CD8-positive, alpha-beta memory T cell (primary cell): ENCODE measurements at regions not wholly inside any gene's neighbourhood (a gene's known extent, or its start where the extent isn't known, plus 50 kb on each side); places are given as distances from the start of the nearest gene placed in this dataset.
"Not testable (repeated sequence)": the region's sequence is repeated elsewhere in the genome, so short reads cannot be mapped to it uniquely, and the experiment has no call there.

Experiments used
- CTCF ChIA-PET: fragments of 350-600 bp; sonication (Branson Sonifier 250); formaldehyde crosslinking; loops from one replicate; lab custom pipeline; 2021; ENCODE audit warnings: antibody characterized with exemption; lab: Charles Lee
- POLR2A ChIA-PET: fragments of 350-600 bp; sonication (Branson Sonifier 250); formaldehyde crosslinking; loops from one replicate; lab custom pipeline; 2021; ENCODE audit warnings: antibody characterized with exemption; lab: Charles Lee
- DNase-seq, 5 donors: peaks; one replicate each; pipeline versions ENCODE4 v3.0.0 to v3.0.0-alpha.2; 2020 to 2022; ENCODE audit warnings: mixed read lengths in 1 of 5
- H3K27ac ChIP-seq: one replicate; pipeline ENCODE4 v1.7.0; 2013; ENCODE audit warnings: low read depth, mild to moderate bottlenecking, low read length, moderate library complexity
- H3K27me3 ChIP-seq: 2 replicates; pipeline ENCODE4 v1.7.0; 2013; ENCODE audit warnings: low read length, mild to moderate bottlenecking; ENCODE audit not compliant: insufficient read depth, poor library complexity, severe bottlenecking
- H3K36me3 ChIP-seq: 2 replicates; pipeline ENCODE4 v1.7.0; 2013; ENCODE audit warnings: mild to moderate bottlenecking, low read length, moderate library complexity; ENCODE audit not compliant: insufficient read depth
- H3K4me1 ChIP-seq: 2 replicates; pipeline ENCODE4 v1.7.0; 2013; ENCODE audit warnings: mild to moderate bottlenecking, low read length, moderate library complexity; ENCODE audit not compliant: insufficient read depth
- H3K4me3 ChIP-seq: 2 replicates; pipeline ENCODE4 v1.7.0; 2013; ENCODE audit warnings: mild to moderate bottlenecking, low read length
- H3K9me3 ChIP-seq: 2 replicates; pipeline ENCODE4 v1.7.0; 2013; ENCODE audit warnings: mild to moderate bottlenecking, low read length
- H3K27ac Mint-ChIP-seq, 8 donors: one replicate each; pipeline ENCODE4 v1.8.0; 2020 to 2021; ENCODE audit warnings: mixed read lengths in 8 of 8, mild to moderate bottlenecking in 6 of 8, inconsistent platforms in 3 of 8, moderate library complexity in 3 of 8
- H3K27me3 Mint-ChIP-seq, 2 donors: one replicate each; pipeline ENCODE4 v1.8.0; 2020 to 2021; ENCODE audit warnings: mixed read lengths in 2 of 2, mild to moderate bottlenecking in 1 of 2, moderate library complexity in 1 of 2
- H3K36me3 Mint-ChIP-seq, 3 donors: one replicate each; pipeline ENCODE4 v1.8.0; 2020 to 2021; ENCODE audit warnings: mixed read lengths in 3 of 3, inconsistent platforms in 1 of 3, mild to moderate bottlenecking in 1 of 3
- H3K4me1 Mint-ChIP-seq, 3 donors: one replicate each; pipeline ENCODE4 v1.8.0; 2020 to 2021; ENCODE audit warnings: mixed read lengths in 3 of 3, inconsistent platforms in 1 of 3, mild to moderate bottlenecking in 1 of 3
- H3K4me3 Mint-ChIP-seq, 7 donors: one replicate each; pipeline ENCODE4 v1.8.0; 2020 to 2021; ENCODE audit warnings: mixed read lengths in 7 of 7, mild to moderate bottlenecking in 6 of 7, moderate library complexity in 4 of 7, inconsistent platforms in 2 of 7
- H3K9me3 Mint-ChIP-seq, 5 donors: one replicate each; pipeline ENCODE4 v1.8.0; 2020 to 2022; ENCODE audit warnings: mixed read lengths in 5 of 5, mild to moderate bottlenecking in 3 of 5, moderate library complexity in 2 of 5, inconsistent platforms in 1 of 5

GRCh38 chr2:12556762-12557161 lies 160.0 kb upstream of the TRIB2 start:
- no peaks in the 10 kb centered on the region for H3K9me3 Mint-ChIP-seq
- H3K27ac ChIP-seq, result no peak overlapping the region
- H3K4me3 Mint-ChIP-seq, result peak overlapping the region in 4 of 7 donors; percentile 3 to 59 (median 38)
- peaks cover 0 to 3% (median 0%) of the 10 kb centered on the region in 3 donors for H3K36me3 Mint-ChIP-seq
- no peaks in the 10 kb centered on the region for H3K9me3 ChIP-seq
- CTCF ChIA-PET, result interaction anchor here (0.6 to 2.1 kb wide), 4 partner anchors 9 to 161 kb away, joined by 3 to 5 read pairs (median 4); partner anchors contain the start of gene TRIB2
- no peaks in the 10 kb centered on the region for H3K36me3 ChIP-seq
- H3K4me1 Mint-ChIP-seq, result peaks cover 30 to 41% (median 35%) of the 10 kb centered on the region in 3 donors
- H3K27me3 Mint-ChIP-seq, result peaks cover 0 to 3% of the 10 kb centered on the region in 2 donors
- H3K4me3 ChIP-seq, result no peak overlapping the region
- peaks cover 28% of the 10 kb centered on the region for H3K4me1 ChIP-seq
- POLR2A ChIA-PET, result no interaction called here
- no peak for DNase-seq
- no peaks in the 10 kb centered on the region for H3K27me3 ChIP-seq
- H3K27ac Mint-ChIP-seq, result peak overlapping the region in 5 of 8 donors; percentile 13 to 85 (median 44)

GRCh38 chr2:12557688-12558087 lies 159.0 kb upstream of the TRIB2 start:
- H3K4me3 Mint-ChIP-seq, result no peak overlapping the region
- H3K4me1 ChIP-seq, result peaks cover 28% of the 10 kb centered on the region
- no peak for DNase-seq
- H3K4me1 Mint-ChIP-seq, result peaks cover 32 to 47% (median 41%) of the 10 kb centered on the region in 3 donors
- H3K27me3 Mint-ChIP-seq, result peaks cover 0 to 3% of the 10 kb centered on the region in 2 donors
- CTCF ChIA-PET, result interaction anchor here (1.3 kb wide), 1 partner anchor 10 kb away, joined by 4 read pairs; no protein-coding TSS in a partner anchor
- H3K36me3 ChIP-seq, result no peaks in the 10 kb centered on the region
- H3K27ac Mint-ChIP-seq, result no peak overlapping the region
- no peaks in the 10 kb centered on the region for H3K27me3 ChIP-seq
- H3K9me3 ChIP-seq, result no peaks in the 10 kb centered on the region
- H3K36me3 Mint-ChIP-seq, result no peaks in the 10 kb centered on the region
- no peak overlapping the region for H3K4me3 ChIP-seq
- H3K9me3 Mint-ChIP-seq, result no peaks in the 10 kb centered on the region
- H3K27ac ChIP-seq, result no peak overlapping the region
- POLR2A ChIA-PET, result no interaction called here

GRCh38 chr2:12558519-12558918 lies 158.2 kb upstream of the TRIB2 start:
- H3K27me3 ChIP-seq, result no peaks in the 10 kb centered on the region
- CTCF ChIA-PET, result no interaction called here
- H3K4me1 ChIP-seq, result peaks cover 28% of the 10 kb centered on the region
- Mint-ChIP-seq H3K27me3 (peaks cover 0 to 3% of the 10 kb centered on the region in 2 donors), H3K9me3 (no peaks in the 10 kb centered on the region), H3K36me3 (no peaks in the 10 kb centered on the region), H3K4me1 (peaks cover 32 to 47% (median 41%) of the 10 kb centered on the region in 3 donors), H3K4me3 (no peak overlapping the region), H3K27ac (peak overlapping the region in 1 of 8 donors; percentile 5)
- POLR2A ChIA-PET, result no interaction called here
- no peak overlapping the region for H3K27ac ChIP-seq
- DNase-seq, result no peak
- H3K9me3 ChIP-seq, result no peaks in the 10 kb centered on the region
- H3K36me3 ChIP-seq, result no peaks in the 10 kb centered on the region
- H3K4me3 ChIP-seq, result no peak overlapping the region

GRCh38 chr2:12560618-12561017 lies 156.1 kb upstream of the TRIB2 start:
- Mint-ChIP-seq H3K36me3 (no peaks in the 10 kb centered on the region), H3K4me3 (no peak overlapping the region), H3K27ac (no peak overlapping the region), H3K4me1 (peaks cover 19 to 38% (median 27%) of the 10 kb centered on the region in 3 donors), H3K9me3 (no peaks in the 10 kb centered on the region), H3K27me3 (peaks cover 0 to 5% of the 10 kb centered on the region in 2 donors)
- no peak overlapping the region for H3K4me3 ChIP-seq
- H3K36me3 ChIP-seq, result no peaks in the 10 kb centered on the region
- CTCF ChIA-PET, result no interaction called here
- peaks cover 17% of the 10 kb centered on the region for H3K4me1 ChIP-seq
- POLR2A ChIA-PET, result no interaction called here
- no peak for DNase-seq
- H3K9me3 ChIP-seq, result no peaks in the 10 kb centered on the region
- H3K27me3 ChIP-seq, result no peaks in the 10 kb centered on the region
- H3K27ac ChIP-seq, result no peak overlapping the region

- Histone ChIP-seq H3K4me1 (no peaks in the 10 kb centered on the region), H3K9me3 (no peaks in the 10 kb centered on the region), H3K27me3 (no peaks in the 10 kb centered on the region), H3K27ac (no peak overlapping the region), H3K4me3 (no peak overlapping the region), H3K36me3 (no peaks in the 10 kb centered on the region)
- ChIA-PET CTCF (no interaction called here), POLR2A (no interaction called here)
- H3K9me3 Mint-ChIP-seq, result no peaks in the 10 kb centered on the region
- no peak overlapping the region for H3K27ac Mint-ChIP-seq
- peaks cover 5 to 27% (median 14%) of the 10 kb centered on the region in 3 donors for H3K4me1 Mint-ChIP-seq
- no peak overlapping the region for H3K4me3 Mint-ChIP-seq
- no peaks in the 10 kb centered on the region for H3K36me3 Mint-ChIP-seq
- DNase-seq, result no peak
- H3K27me3 Mint-ChIP-seq, result peaks cover 0 to 2% of the 10 kb centered on the region in 2 donors
These were observed 149.3 kb upstream of the TRIB2 start for GRCh38 chr2:12567411-12567810.

GRCh38 chr2:12569510-12569909 lies 147.2 kb upstream of the TRIB2 start:
- H3K4me3 Mint-ChIP-seq, H3K36me3 ChIP-seq, H3K4me1 ChIP-seq, H3K4me3 ChIP-seq, H3K9me3 ChIP-seq, H3K27me3 Mint-ChIP-seq, H3K27ac Mint-ChIP-seq, H3K36me3 Mint-ChIP-seq, H3K9me3 Mint-ChIP-seq, H3K27me3 ChIP-seq, POLR2A ChIA-PET, CTCF ChIA-PET, H3K27ac ChIP-seq, DNase-seq: not testable (repeated sequence)
- peaks cover 4 to 23% (median 9%) of the 10 kb centered on the region in 3 donors for H3K4me1 Mint-ChIP-seq

- H3K27me3 ChIP-seq, H3K4me3 Mint-ChIP-seq, H3K36me3 ChIP-seq, DNase-seq, H3K9me3 Mint-ChIP-seq, H3K27me3 Mint-ChIP-seq, H3K36me3 Mint-ChIP-seq, H3K27ac ChIP-seq, H3K9me3 ChIP-seq, H3K4me3 ChIP-seq, H3K4me1 ChIP-seq, CTCF ChIA-PET, POLR2A ChIA-PET: not testable (repeated sequence)
- peaks cover 4 to 19% (median 9%) of the 10 kb centered on the region in 3 donors for H3K4me1 Mint-ChIP-seq
- H3K27ac Mint-ChIP-seq, result peak overlapping the region in 1 of 8 donors; percentile 4
These were observed 146.8 kb upstream of the TRIB2 start for GRCh38 chr2:12569929-12570328.

GRCh38 chr2:12577091-12577490 lies 139.6 kb upstream of the TRIB2 start:
- no peak overlapping the region for H3K4me3 Mint-ChIP-seq
- peaks cover 0 to 5% of the 10 kb centered on the region in 2 donors for H3K27me3 Mint-ChIP-seq
- H3K4me3 ChIP-seq, result no peak overlapping the region
- H3K9me3 Mint-ChIP-seq, result no peaks in the 10 kb centered on the region
- CTCF ChIA-PET, result no interaction called here
- no peaks in the 10 kb centered on the region for H3K4me1 ChIP-seq
- POLR2A ChIA-PET, result no interaction called here
- H3K27me3 ChIP-seq, result no peaks in the 10 kb centered on the region
- H3K9me3 ChIP-seq, result no peaks in the 10 kb centered on the region
- H3K27ac ChIP-seq, result no peak overlapping the region
- no peaks in the 10 kb centered on the region for H3K36me3 ChIP-seq
- no peak for DNase-seq
- peaks cover 0 to 3% (median 0%) of the 10 kb centered on the region in 3 donors for H3K4me1 Mint-ChIP-seq
- no peak overlapping the region for H3K27ac Mint-ChIP-seq
- H3K36me3 Mint-ChIP-seq, result peaks cover 0 to 4% (median 0%) of the 10 kb centered on the region in 3 donors
